MM.1S (cell line): ENCODE measurements at regions not wholly inside any gene's neighbourhood (a gene's known extent, or its start where the extent isn't known, plus 50 kb on each side); places are given as distances from the start of the nearest gene placed in this dataset.
A peak's percentile ranks its signal among the peaks of the same experiment; 100 is the strongest.

Experiments used
- DNase-seq: peaks from one replicate; pipeline ENCODE4 v3.0.0-alpha.2; 2015
- H2AFZ ChIP-seq: fragments of 300-600 bp; sonication (generic); 2 replicates; pipeline ENCODE4 v1.6.0; 2016; ENCODE audit warnings: antibody characterized with exemption, low read length
- H3F3A ChIP-seq: fragments of 300-600 bp; sonication (generic); 2 replicates; pipeline ENCODE4 v1.6.1; 2016; ENCODE audit warnings: mild to moderate bottlenecking, antibody characterized with exemption, low read length, moderate library complexity, mixed read lengths; ENCODE audit not compliant: insufficient read depth
- H3K27ac ChIP-seq: fragments of 300-600 bp; sonication (generic); 2 replicates; pipeline ENCODE4 v1.5.1; 2016; ENCODE audit warnings: mild to moderate bottlenecking, low read length
- H3K27me3 ChIP-seq: fragments of 300-600 bp; sonication (generic); replicated peaks from 2 replicates; pipeline ENCODE4 v1.6.0; 2016; ENCODE audit warnings: low read length; ENCODE audit not compliant: insufficient read depth
- H3K36me3 ChIP-seq: fragments of 300-600 bp; sonication (generic); replicated peaks from 2 replicates; pipeline ENCODE4 v1.6.1; 2016; ENCODE audit warnings: mild to moderate bottlenecking, low read length, mixed read lengths; ENCODE audit not compliant: insufficient read depth
- H3K4me1 ChIP-seq: fragments of 300-600 bp; sonication (generic); 2 replicates; pipeline ENCODE4 v1.6.1; 2016; ENCODE audit warnings: low read length, mixed read lengths
- H3K4me2 ChIP-seq: fragments of 300-600 bp; sonication (generic); 2 replicates; pipeline ENCODE4 v1.6.0; 2016; ENCODE audit warnings: low read depth, low read length
- H3K4me3 ChIP-seq: fragments of 300-600 bp; sonication (generic); 2 replicates; pipeline ENCODE4 v1.5.1; 2016; ENCODE audit warnings: low read length, mixed read lengths
- H3K79me2 ChIP-seq: fragments of 300-600 bp; sonication (generic); 2 replicates; pipeline ENCODE4 v1.6.1; 2016; ENCODE audit warnings: mixed run types, low read length, mixed read lengths
- H3K9ac ChIP-seq: fragments of 300-600 bp; sonication (generic); 2 replicates; pipeline ENCODE4 v1.6.1; 2016; ENCODE audit warnings: low read length, mixed read lengths
- H3K9me2 ChIP-seq: fragments of 300-600 bp; sonication (generic); replicated peaks from 2 replicates; pipeline ENCODE4 v1.6.1; 2016; ENCODE audit warnings: mild to moderate bottlenecking, low read length, mixed read lengths; ENCODE audit not compliant: insufficient read depth
- H3K9me3 ChIP-seq: fragments of 300-600 bp; sonication (generic); replicated peaks from 2 replicates; pipeline ENCODE4 v1.6.1; 2016; ENCODE audit warnings: mild to moderate bottlenecking, low read length, mixed read lengths; ENCODE audit not compliant: insufficient read depth
- H4K20me1 ChIP-seq: fragments of 300-600 bp; sonication (generic); 2 replicates; pipeline ENCODE4 v1.6.1; 2016; ENCODE audit warnings: mild to moderate bottlenecking, low read length, moderate library complexity, mixed read lengths; ENCODE audit not compliant: insufficient read depth
- EZH2 ChIP-seq: fragments of 300-600 bp; sonication (generic); optimal IDR thresholded peaks from 2 replicates; pipeline ENCODE3; 2017; ENCODE audit warnings: low read depth, mild to moderate bottlenecking, antibody characterized with exemption, low read length, mixed read lengths
- EZH2phosphoT487 ChIP-seq: fragments of 300-600 bp; sonication (generic); IDR thresholded peaks from 2 replicates; pipeline ENCODE4 v1.6.1; 2018; ENCODE audit warnings: antibody characterized with exemption, low read length
- TF ChIP-seq, protein P1 (sequence below): fragments of 300-600 bp; sonication (generic); IDR thresholded peaks from 2 replicates; pipeline ENCODE4 v1.5.1; 2016; ENCODE audit warnings: antibody characterized with exemption, low read length, mixed read lengths

DNA sequence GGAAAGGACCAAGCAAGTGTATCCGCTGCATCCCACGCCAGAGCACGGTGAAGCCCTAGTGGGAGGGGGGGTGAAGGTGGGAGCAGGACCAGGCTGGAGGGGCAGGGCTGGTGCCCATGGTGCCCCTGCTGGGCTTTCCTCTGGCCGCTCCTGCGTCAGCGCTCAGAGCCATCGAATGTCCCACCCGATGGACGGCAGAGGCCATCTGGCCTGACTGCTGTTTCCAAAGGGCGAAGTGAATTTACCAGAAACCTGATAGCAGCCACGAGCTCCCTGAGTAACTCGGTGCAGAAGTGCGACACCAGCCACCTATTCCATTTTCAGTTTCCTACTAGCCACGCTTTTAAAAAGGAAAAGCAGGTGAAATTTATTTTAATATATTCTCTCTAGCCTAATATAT, 203.6 kb upstream of the CIBAR2 start:
- no peaks in the 10 kb centered on the region for H3K4me1 ChIP-seq
- no peak overlapping the region for H3K9ac ChIP-seq
- no peaks in the 10 kb centered on the region for H4K20me1 ChIP-seq
- H3K9me3 ChIP-seq = no peaks in the 10 kb centered on the region
- no peak overlapping the region for H2AFZ ChIP-seq
- H3K9me2 ChIP-seq = no peaks in the 10 kb centered on the region
- TF ChIP-seq, protein P1, sequence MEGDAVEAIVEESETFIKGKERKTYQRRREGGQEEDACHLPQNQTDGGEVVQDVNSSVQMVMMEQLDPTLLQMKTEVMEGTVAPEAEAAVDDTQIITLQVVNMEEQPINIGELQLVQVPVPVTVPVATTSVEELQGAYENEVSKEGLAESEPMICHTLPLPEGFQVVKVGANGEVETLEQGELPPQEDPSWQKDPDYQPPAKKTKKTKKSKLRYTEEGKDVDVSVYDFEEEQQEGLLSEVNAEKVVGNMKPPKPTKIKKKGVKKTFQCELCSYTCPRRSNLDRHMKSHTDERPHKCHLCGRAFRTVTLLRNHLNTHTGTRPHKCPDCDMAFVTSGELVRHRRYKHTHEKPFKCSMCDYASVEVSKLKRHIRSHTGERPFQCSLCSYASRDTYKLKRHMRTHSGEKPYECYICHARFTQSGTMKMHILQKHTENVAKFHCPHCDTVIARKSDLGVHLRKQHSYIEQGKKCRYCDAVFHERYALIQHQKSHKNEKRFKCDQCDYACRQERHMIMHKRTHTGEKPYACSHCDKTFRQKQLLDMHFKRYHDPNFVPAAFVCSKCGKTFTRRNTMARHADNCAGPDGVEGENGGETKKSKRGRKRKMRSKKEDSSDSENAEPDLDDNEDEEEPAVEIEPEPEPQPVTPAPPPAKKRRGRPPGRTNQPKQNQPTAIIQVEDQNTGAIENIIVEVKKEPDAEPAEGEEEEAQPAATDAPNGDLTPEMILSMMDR = no peak
- TF ChIP-seq EZH2 (no peak), EZH2phosphoT487 (no peak)
- H3F3A ChIP-seq = no peaks in the 10 kb centered on the region
- H3K4me3 ChIP-seq = no peak overlapping the region
- no peaks in the 10 kb centered on the region for H3K36me3 ChIP-seq
- H3K4me2 ChIP-seq = no peak overlapping the region
- no peak for DNase-seq
- H3K27ac ChIP-seq = no peak overlapping the region
- no peaks in the 10 kb centered on the region for H3K79me2 ChIP-seq
- H3K27me3 ChIP-seq = peaks cover 80% of the 10 kb centered on the region

DNA sequence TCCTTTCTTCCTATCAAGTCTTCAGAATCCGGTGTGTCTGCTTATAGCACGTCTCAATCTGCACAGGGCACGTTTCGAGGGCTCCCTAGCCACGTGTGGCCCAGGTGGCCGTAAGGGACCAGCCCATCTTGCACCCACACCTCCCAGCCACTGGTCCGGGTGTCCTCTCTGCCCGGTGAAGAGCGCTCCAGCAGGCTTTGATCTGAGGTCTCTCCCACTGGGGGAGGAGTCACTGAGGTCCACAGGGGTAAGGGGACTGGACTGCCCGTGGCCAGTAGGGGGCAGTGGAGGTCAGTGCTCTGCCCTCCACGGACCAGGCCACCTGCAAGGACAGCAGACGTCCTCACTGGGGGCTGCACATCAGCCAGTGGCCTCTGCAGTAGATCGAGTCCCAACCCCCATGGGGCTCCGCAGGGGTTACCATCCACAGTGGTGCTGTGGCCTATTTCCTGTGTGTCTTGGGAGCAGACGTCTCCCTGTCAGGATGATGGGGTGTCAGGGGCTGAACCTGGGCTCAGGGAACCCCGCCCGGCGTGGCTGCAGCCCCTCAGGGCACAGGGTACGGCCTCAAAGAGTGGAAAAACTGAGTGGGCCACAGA, 204.1 kb upstream of the CIBAR2 start:
- H2AFZ ChIP-seq = no peak overlapping the region
- H3K4me1 ChIP-seq = no peaks in the 10 kb centered on the region
- H3K9me3 ChIP-seq = no peaks in the 10 kb centered on the region
- no peaks in the 10 kb centered on the region for H3K9me2 ChIP-seq
- DNase-seq = peak; percentile 16
- H3K4me2 ChIP-seq = no peak overlapping the region
- H3K9ac ChIP-seq = no peak overlapping the region
- no peak for TF ChIP-seq EZH2
- TF ChIP-seq, protein P1 = peak; percentile 48
- H3K79me2 ChIP-seq = no peaks in the 10 kb centered on the region
- H3K36me3 ChIP-seq = no peaks in the 10 kb centered on the region
- H3K4me3 ChIP-seq = no peak overlapping the region
- H4K20me1 ChIP-seq = no peaks in the 10 kb centered on the region
- no peak overlapping the region for H3K27ac ChIP-seq
- no peaks in the 10 kb centered on the region for H3F3A ChIP-seq
- H3K27me3 ChIP-seq = peaks cover 83% of the 10 kb centered on the region

DNA sequence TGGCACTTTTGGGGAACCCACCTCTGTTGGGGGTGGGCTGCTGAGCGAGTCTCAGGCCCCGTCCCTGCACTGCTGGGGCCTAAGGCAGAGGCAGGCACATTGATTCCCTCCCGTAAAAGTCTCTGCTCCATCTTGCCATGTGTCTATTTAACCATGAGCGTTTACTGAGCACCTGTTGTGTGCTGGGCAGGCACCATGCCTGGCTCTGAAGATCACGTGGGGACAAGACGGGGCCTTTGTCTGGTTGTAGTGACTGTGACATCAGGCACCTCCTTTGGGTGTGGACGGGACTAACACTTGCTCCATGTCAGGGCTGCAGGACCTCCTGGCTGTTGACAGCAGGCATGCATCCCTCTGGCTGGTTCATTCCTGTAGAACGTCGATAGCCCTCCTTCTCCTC, 204.7 kb upstream of the CIBAR2 start:
- no peak overlapping the region for H3K9ac ChIP-seq

More for the DNA sequence above, 204.7 kb upstream of the CIBAR2 start:
- peaks cover 86% of the 10 kb centered on the region for H3K27me3 ChIP-seq
- no peak overlapping the region for H3K27ac ChIP-seq
- H2AFZ ChIP-seq = no peak overlapping the region
- H3F3A ChIP-seq = no peaks in the 10 kb centered on the region
- no peak for DNase-seq
- no peak overlapping the region for H3K4me3 ChIP-seq
- no peak for TF ChIP-seq EZH2phosphoT487
- TF ChIP-seq, protein P1 = no peak
- no peak for TF ChIP-seq EZH2
- no peaks in the 10 kb centered on the region for H4K20me1 ChIP-seq
- no peaks in the 10 kb centered on the region for H3K36me3 ChIP-seq
- no peaks in the 10 kb centered on the region for H3K9me2 ChIP-seq
- H3K79me2 ChIP-seq = no peaks in the 10 kb centered on the region
- H3K4me1 ChIP-seq = no peaks in the 10 kb centered on the region
- H3K4me2 ChIP-seq = no peak overlapping the region
- no peaks in the 10 kb centered on the region for H3K9me3 ChIP-seq
